ENCODE measurements at regions not wholly inside any gene's neighbourhood (a gene's known extent, or its start where the extent isn't known, plus 50 kb on each side); places are given as distances from the start of the nearest gene placed in this dataset.

DNA sequence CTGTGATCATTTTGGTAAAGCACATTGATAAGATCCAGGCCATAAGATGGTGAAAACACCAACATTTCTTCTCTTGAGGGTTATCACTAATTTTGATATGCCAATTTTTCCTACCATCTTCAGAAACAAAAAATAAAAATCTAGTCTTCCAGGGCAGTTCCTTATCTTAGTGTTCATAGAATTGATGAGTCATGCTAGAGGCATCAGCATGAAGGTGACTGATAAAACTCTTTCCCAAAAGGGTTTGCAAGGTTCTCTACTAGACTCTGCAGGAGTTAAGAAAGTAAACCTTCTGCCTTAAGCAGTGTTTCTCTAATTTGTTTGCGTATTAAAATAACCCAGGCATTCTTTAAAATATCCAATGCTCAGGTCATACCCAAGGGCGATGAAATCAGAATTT is 483.1 kb upstream of the CNTNAP2 start:
- Histone ChIP-seq H3K27ac (no peak overlapping the region), H3K27me3 (no peaks in the 10 kb centered on the region), H3K4me3 (no peak overlapping the region), H3K9me3 (replicated peaks in 1 of 3) (no peaks in the 10 kb centered on the region), H3K36me3 (replicated peaks in 1 of 2) (no peaks in the 10 kb centered on the region), H3K4me1 (replicated peaks in 1 of 2) (peaks cover 0 to 7% of the 10 kb centered on the region in 2 donors)
- intact Hi-C loops (cut with DNase I): no loop called here
- no peak for DNase-seq
- TF ChIP-seq, protein P1, sequence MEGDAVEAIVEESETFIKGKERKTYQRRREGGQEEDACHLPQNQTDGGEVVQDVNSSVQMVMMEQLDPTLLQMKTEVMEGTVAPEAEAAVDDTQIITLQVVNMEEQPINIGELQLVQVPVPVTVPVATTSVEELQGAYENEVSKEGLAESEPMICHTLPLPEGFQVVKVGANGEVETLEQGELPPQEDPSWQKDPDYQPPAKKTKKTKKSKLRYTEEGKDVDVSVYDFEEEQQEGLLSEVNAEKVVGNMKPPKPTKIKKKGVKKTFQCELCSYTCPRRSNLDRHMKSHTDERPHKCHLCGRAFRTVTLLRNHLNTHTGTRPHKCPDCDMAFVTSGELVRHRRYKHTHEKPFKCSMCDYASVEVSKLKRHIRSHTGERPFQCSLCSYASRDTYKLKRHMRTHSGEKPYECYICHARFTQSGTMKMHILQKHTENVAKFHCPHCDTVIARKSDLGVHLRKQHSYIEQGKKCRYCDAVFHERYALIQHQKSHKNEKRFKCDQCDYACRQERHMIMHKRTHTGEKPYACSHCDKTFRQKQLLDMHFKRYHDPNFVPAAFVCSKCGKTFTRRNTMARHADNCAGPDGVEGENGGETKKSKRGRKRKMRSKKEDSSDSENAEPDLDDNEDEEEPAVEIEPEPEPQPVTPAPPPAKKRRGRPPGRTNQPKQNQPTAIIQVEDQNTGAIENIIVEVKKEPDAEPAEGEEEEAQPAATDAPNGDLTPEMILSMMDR (IDR thresholded peaks at IDR 0.05): no peak
- no peak for TF ChIP-seq POLR2A (IDR thresholded peaks at IDR 0.05)
- 42 to 80% (median 56%) methylated on average over 2 of the region's 2 CpGs for WGBS, 4 donors

DNA sequence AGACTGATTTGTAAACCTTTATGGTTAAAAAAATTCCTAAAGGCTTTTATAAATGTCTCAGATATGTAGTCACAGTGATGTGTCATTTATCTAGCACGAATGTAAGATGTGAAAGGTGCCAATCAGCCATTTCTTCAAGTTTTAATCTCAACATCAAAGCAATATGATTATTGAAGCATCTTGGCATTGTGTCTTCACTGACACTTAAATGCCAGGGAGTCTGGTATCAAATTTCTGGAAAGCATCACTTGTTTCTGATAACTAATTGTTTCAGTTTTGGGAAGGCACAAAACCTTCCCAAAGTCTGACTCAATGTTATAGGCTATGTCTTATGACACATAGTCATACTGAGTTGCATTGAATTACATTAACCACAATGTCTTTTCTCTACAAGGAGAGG is 492.0 kb upstream of the CNTNAP2 start:
- Histone ChIP-seq H3K9me3 (replicated peaks in 1 of 3) (no peaks in the 10 kb centered on the region), H3K27me3 (no peaks in the 10 kb centered on the region), H3K36me3 (replicated peaks in 1 of 2) (no peaks in the 10 kb centered on the region), H3K4me3 (no peak overlapping the region), H3K27ac (no peak overlapping the region), H3K4me1 (replicated peaks in 1 of 2) (no peaks in the 10 kb centered on the region)
- no peak for TF ChIP-seq POLR2A (IDR thresholded peaks at IDR 0.05)
- TF ChIP-seq, protein P1 (IDR thresholded peaks at IDR 0.05): no peak
- DNase-seq: no peak
- 55 to 82% (median 75%) methylated on average over 1 of the region's 1 CpG for WGBS, 4 donors
- intact Hi-C loops (cut with DNase I): no loop called here

DNA sequence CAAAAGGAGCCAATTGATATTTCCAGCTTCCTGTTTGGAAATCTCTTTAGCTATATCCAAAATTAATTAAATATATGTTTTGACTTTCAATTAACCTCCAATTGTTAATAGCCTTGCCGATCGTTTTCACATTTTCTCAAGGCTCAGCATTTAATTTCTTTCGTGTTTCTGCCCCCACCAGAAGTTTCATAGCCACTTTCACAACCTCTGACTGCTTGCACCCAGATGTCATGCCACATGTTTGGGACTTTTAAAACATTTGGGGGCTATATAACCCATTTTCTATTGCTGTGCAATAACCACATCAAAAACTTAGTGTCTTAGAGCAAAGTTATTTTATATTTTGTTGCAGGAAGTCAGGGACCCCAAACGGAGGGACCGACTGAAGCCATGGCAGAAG is 510.6 kb upstream of the CNTNAP2 start:
- no peaks in the 10 kb centered on the region for H3K36me3 ChIP-seq (replicated peaks in 1 of 2)
- no peaks in the 10 kb centered on the region for H3K9me3 ChIP-seq (replicated peaks in 1 of 3)
- WGBS, 4 donors: 74 to 87% (median 81%) methylated on average over 5 of the region's 5 CpGs
- no peaks in the 10 kb centered on the region for H3K4me1 ChIP-seq (replicated peaks in 1 of 2)
- H3K27ac ChIP-seq: no peak overlapping the region
- TF ChIP-seq, protein P1 (IDR thresholded peaks at IDR 0.05): no peak
- TF ChIP-seq POLR2A (IDR thresholded peaks at IDR 0.05): no peak
- H3K4me3 ChIP-seq: no peak overlapping the region
- intact Hi-C loops (cut with DNase I): no loop called here
- no peaks in the 10 kb centered on the region for H3K27me3 ChIP-seq
- no peak for DNase-seq

DNA sequence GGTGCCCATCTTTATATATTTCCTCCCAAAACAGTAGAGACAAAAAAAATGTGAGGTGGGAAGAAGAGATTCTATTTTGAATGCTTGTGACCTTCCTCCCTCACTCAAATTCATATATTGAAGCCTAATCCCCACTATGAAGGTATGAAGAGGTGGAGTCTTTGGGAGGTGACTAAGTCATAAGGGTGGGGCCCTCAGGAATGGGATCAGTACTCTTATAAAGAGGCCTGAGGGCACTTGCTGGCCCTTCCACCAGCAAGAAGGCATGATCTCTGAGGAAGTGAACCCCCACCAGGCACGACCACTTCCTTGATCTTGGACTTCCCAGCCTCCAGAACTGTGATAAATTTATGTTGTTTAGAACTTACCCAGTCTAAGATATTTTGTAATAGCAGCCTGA is 517.2 kb upstream of the CNTNAP2 start:
- Histone ChIP-seq H3K4me3 (no peak overlapping the region), H3K9me3 (replicated peaks in 1 of 3) (no peaks in the 10 kb centered on the region), H3K27ac (no peak overlapping the region), H3K36me3 (replicated peaks in 1 of 2) (no peaks in the 10 kb centered on the region), H3K27me3 (no peaks in the 10 kb centered on the region), H3K4me1 (replicated peaks in 1 of 2) (no peaks in the 10 kb centered on the region)
- no peak for DNase-seq
- TF ChIP-seq, protein P1 (IDR thresholded peaks at IDR 0.05): no peak
- no peak for TF ChIP-seq POLR2A (IDR thresholded peaks at IDR 0.05)
- intact Hi-C loops (cut with DNase I): no loop called here
- WGBS, 4 donors: 47 to 63% (median 53%) methylated on average over 1 of the region's 1 CpG
